Brain microvascular endothelial cell (primary cell): ENCODE measurements at regions not wholly inside any gene's neighbourhood (a gene's known extent, or its start where the extent isn't known, plus 50 kb on each side); places are given as distances from the start of the nearest gene placed in this dataset.

Experiments used
- DNase-seq: peaks from one replicate; pipeline ENCODE4 v3.0.0-alpha.2; 2020
- H3K27ac ChIP-seq: fragments of 250-450 bp; sonication (Bioruptor Pico); 2 replicates; pipeline ENCODE4 v1.5.1; 2020; ENCODE audit warnings: mild to moderate bottlenecking, moderate library complexity
- H3K27me3 ChIP-seq: fragments of 250-450 bp; sonication (Bioruptor Pico); replicated peaks from 2 replicates; pipeline ENCODE4 v1.5.1; 2020; ENCODE audit warnings: mild to moderate bottlenecking
- H3K36me3 ChIP-seq: fragments of 250-450 bp; sonication (Bioruptor Pico); replicated peaks from 2 replicates; pipeline ENCODE4 v1.5.1; 2020; ENCODE audit warnings: mild to moderate bottlenecking
- H3K4me3 ChIP-seq: 2 replicates; pipeline ENCODE4 v1.5.1; 2011; ENCODE audit warnings: low read depth, mild to moderate bottlenecking, control low read depth, low read length, moderate library complexity
- in situ Hi-C: cut with HindIII; loops from 2 replicates; pipeline ENCODE4 v1.10.0; 2017; ENCODE audit warnings: low sequenced_read_pairs, low pct_ligation_motif_present
- TF ChIP-seq, protein P1 (sequence below): IDR thresholded peaks from 2 replicates; pipeline ENCODE4 v1.5.1; 2011; ENCODE audit warnings: low read depth, mild to moderate bottlenecking, moderate library complexity, low read length, control low read depth, inconsistent platforms; ENCODE audit errors: missing control alignments

DNA sequence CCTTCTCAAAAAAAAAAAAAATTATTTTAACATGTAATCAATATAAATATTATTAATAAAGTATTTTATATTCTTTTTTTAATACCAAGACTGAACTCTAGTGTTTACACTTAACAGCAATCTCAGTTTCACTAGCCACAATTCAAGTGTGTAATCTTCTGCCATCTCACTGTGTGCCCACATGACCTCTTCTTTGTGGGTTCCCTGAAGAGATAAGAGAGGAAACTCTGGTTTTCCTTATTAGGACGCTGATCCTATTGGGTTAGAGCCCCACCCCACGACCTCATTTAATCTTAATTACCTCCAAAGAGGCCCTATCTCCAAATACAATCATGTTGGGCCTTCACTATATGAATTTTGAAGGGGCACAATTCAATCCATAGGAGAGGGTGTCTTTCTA is 177.6 kb downstream of the STK31 start:
- DNase-seq: no peak
- TF ChIP-seq, protein P1, sequence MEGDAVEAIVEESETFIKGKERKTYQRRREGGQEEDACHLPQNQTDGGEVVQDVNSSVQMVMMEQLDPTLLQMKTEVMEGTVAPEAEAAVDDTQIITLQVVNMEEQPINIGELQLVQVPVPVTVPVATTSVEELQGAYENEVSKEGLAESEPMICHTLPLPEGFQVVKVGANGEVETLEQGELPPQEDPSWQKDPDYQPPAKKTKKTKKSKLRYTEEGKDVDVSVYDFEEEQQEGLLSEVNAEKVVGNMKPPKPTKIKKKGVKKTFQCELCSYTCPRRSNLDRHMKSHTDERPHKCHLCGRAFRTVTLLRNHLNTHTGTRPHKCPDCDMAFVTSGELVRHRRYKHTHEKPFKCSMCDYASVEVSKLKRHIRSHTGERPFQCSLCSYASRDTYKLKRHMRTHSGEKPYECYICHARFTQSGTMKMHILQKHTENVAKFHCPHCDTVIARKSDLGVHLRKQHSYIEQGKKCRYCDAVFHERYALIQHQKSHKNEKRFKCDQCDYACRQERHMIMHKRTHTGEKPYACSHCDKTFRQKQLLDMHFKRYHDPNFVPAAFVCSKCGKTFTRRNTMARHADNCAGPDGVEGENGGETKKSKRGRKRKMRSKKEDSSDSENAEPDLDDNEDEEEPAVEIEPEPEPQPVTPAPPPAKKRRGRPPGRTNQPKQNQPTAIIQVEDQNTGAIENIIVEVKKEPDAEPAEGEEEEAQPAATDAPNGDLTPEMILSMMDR: no peak
- H3K27ac ChIP-seq: no peak overlapping the region
- in situ Hi-C loops: no loop called here
- no peaks in the 10 kb centered on the region for H3K36me3 ChIP-seq
- no peak overlapping the region for H3K4me3 ChIP-seq
- no peaks in the 10 kb centered on the region for H3K27me3 ChIP-seq

DNA sequence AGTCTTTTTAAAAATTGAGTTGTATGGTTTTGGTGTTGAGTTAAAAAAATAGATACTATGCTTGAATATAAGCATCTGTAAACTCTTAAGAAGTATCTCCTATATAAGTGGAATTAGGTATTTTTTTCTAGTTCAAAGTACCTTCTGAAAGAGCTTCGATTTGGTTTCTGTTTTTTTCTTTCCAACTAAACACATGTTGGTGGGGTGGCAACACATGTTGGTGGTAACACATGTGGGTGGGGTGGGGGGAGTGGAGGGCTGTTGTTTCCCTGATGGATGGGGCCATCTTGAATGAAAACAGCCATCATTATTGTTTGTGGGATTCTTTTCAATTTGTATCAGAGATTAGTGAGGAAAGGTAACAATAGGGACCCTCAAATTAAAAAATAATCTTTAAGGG is 178.9 kb downstream of the STK31 start:
- no peaks in the 10 kb centered on the region for H3K36me3 ChIP-seq
- no peak overlapping the region for H3K27ac ChIP-seq
- no peak for DNase-seq
- H3K4me3 ChIP-seq: no peak overlapping the region
- in situ Hi-C loops: no loop called here
- TF ChIP-seq, protein P1: no peak
- H3K27me3 ChIP-seq: no peaks in the 10 kb centered on the region

DNA sequence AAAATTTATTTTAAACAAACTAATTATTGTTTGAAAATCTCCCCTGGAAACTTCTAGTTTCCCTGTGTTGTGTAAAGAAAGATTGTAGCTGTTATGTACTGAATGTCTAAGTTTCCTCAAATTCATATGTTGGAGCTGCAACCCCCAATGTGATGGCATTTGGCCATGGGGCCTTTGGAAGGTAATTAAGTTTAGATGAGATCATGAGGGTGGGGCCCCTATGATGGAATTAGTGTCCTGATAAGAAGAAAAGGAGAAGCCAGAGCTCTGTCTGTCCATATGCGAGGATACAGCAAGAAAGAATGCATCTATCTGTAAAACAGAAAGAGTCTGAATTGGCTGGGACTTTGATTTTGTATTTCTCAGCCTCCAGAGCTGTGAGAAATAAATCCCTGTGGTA is 179.5 kb downstream of the STK31 start:
- DNase-seq: no peak
- Histone ChIP-seq H3K36me3 (no peaks in the 10 kb centered on the region), H3K27ac (no peak overlapping the region), H3K4me3 (no peak overlapping the region), H3K27me3 (no peaks in the 10 kb centered on the region)
- TF ChIP-seq, protein P1: no peak
- in situ Hi-C loops: no loop called here

DNA sequence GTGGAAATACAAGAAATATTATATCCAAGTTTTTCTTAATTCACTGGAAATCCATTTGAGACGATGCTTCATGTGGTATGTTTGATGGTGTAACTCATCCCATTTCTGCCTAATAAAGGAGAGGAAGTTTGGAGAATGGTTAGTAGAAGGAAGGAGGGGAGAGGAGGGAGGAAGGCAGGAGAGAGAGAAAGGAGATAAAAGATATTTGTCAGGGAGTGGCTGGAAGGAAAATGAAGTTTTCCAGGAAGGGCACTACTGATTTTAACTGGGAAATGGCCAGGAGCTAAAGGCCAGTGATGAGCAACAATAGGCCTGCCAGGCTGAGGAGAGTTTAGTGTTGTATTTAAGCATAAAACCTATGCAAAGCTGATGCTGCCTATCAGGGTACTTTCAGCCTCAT is 182.0 kb downstream of the STK31 start:
- H3K27me3 ChIP-seq: no peaks in the 10 kb centered on the region
- in situ Hi-C loops: no loop called here
- no peak overlapping the region for H3K4me3 ChIP-seq
- no peak for DNase-seq
- TF ChIP-seq, protein P1: no peak
- no peak overlapping the region for H3K27ac ChIP-seq
- H3K36me3 ChIP-seq: no peaks in the 10 kb centered on the region

DNA sequence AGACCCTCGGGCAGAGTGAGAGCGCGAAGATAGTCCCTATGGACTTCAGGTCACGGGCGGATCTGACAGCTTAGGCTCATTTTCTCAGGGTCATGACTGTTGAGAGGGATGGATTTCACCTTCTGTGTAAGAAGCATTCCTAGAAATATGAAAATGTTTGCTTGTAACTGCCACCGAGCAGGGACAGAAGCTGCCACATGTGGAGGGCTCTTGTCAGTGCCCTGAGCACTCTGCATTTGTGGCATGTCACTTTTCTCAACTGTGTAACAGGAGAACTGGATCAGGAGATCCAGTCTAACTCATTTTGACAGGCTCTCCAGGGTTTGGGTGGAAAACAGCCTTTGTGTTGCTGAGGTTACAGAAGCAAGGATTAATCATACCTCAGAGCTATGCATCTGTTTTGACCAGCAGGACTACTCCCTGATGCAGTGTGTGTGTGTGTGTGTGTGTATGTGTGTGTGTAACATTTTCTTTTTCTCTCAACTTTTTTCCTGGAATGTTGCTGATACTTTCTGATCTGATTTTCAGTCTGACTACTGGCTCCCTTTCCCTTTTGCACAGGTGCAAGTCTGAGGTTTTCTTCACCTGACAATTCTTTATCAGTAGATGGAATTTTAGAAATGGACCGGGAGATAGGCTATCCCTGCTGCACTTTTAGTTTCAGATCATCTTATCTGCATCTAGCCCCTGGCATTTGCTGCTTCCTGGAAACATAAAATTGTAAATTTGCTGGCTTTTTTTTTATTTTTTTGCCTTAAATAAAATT is 183.3 kb downstream of the STK31 start:
- Histone ChIP-seq H3K27me3 (no peaks in the 10 kb centered on the region), H3K4me3 (no peak overlapping the region), H3K27ac (no peak overlapping the region), H3K36me3 (no peaks in the 10 kb centered on the region)
- DNase-seq: peak; percentile 63
- TF ChIP-seq, protein P1: no peak
- in situ Hi-C loops: no loop called here
